ENCODE measurements at regions not wholly inside any gene's neighbourhood (a gene's known extent, or its start where the extent isn't known, plus 50 kb on each side); places are given as distances from the start of the nearest gene placed in this dataset.

GRCh38 chr2:157107877-157108276, 149.6 kb upstream of the GALNT5 start:
- no peak for DNase-seq
- no peak overlapping the region for H3K4me3 ChIP-seq (ENCODE audit: low read depth, low read length)
- H3K36me3 ChIP-seq, result no peaks in the 10 kb centered on the region
- no peak overlapping the region for H3K27ac ChIP-seq
- TF ChIP-seq CTCF (IDR thresholded peaks at IDR 0.05; ENCODE audit: low read depth, low read length), result no peak
- no peaks in the 10 kb centered on the region for H3K9me3 ChIP-seq (ENCODE audit: severe bottlenecking)
- no peaks in the 10 kb centered on the region for H3K27me3 ChIP-seq (ENCODE audit: insufficient read depth, low read depth, severe bottlenecking)

GRCh38 chr2:157122776-157123175, 134.7 kb upstream of the GALNT5 start:
- no peaks in the 10 kb centered on the region for H3K36me3 ChIP-seq
- no peak for TF ChIP-seq CTCF (IDR thresholded peaks at IDR 0.05; ENCODE audit: low read depth, low read length)
- no peaks in the 10 kb centered on the region for H3K27me3 ChIP-seq (ENCODE audit: insufficient read depth, low read depth, severe bottlenecking)
- H3K9me3 ChIP-seq (ENCODE audit: severe bottlenecking), result no peaks in the 10 kb centered on the region
- H3K27ac ChIP-seq, result no peak overlapping the region
- DNase-seq, result no peak
- no peak overlapping the region for H3K4me3 ChIP-seq (ENCODE audit: low read depth, low read length)

- H3K4me3 ChIP-seq (ENCODE audit: low read depth, low read length), result no peak overlapping the region
- TF ChIP-seq CTCF (IDR thresholded peaks at IDR 0.05; ENCODE audit: low read depth, low read length), result no peak
- H3K9me3 ChIP-seq (ENCODE audit: severe bottlenecking), result no peaks in the 10 kb centered on the region
These were observed 132.8 kb upstream of the GALNT5 start for GRCh38 chr2:157124731-157125130.

GRCh38 chr2:157125685-157126084, 131.8 kb upstream of the GALNT5 start:
- no peak for TF ChIP-seq CTCF (IDR thresholded peaks at IDR 0.05; ENCODE audit: low read depth, low read length)
- H3K9me3 ChIP-seq (ENCODE audit: severe bottlenecking), result no peaks in the 10 kb centered on the region
- no peaks in the 10 kb centered on the region for H3K27me3 ChIP-seq (ENCODE audit: insufficient read depth, low read depth, severe bottlenecking)
- no peak overlapping the region for H3K27ac ChIP-seq
- no peak overlapping the region for H3K4me3 ChIP-seq (ENCODE audit: low read depth, low read length)
- no peak for DNase-seq
- no peaks in the 10 kb centered on the region for H3K36me3 ChIP-seq

More at GRCh38 chr2:157124731-157125130, 132.8 kb upstream of the GALNT5 start:
- Histone ChIP-seq H3K27ac (no peak overlapping the region), H3K27me3 (ENCODE audit: insufficient read depth, low read depth, severe bottlenecking) (no peaks in the 10 kb centered on the region), H3K36me3 (no peaks in the 10 kb centered on the region)
- DNase-seq, result no peak

GRCh38 chr2:157127249-157128012, 130.1 kb upstream of the GALNT5 start:
- DNase-seq, result no peak
- Histone ChIP-seq H3K9me3 (ENCODE audit: severe bottlenecking) (no peaks in the 10 kb centered on the region), H3K4me3 (ENCODE audit: low read depth, low read length) (no peak overlapping the region), H3K27ac (no peak overlapping the region), H3K36me3 (no peaks in the 10 kb centered on the region), H3K27me3 (ENCODE audit: insufficient read depth, low read depth, severe bottlenecking) (no peaks in the 10 kb centered on the region)
- no peak for TF ChIP-seq CTCF (IDR thresholded peaks at IDR 0.05; ENCODE audit: low read depth, low read length)

GRCh38 chr2:157143901-157144300, 113.6 kb upstream of the GALNT5 start:
- DNase-seq, result no peak
- Histone ChIP-seq H3K4me3 (ENCODE audit: low read depth, low read length) (no peak overlapping the region), H3K36me3 (no peaks in the 10 kb centered on the region), H3K27me3 (ENCODE audit: insufficient read depth, low read depth, severe bottlenecking) (no peaks in the 10 kb centered on the region), H3K27ac (no peak overlapping the region), H3K9me3 (ENCODE audit: severe bottlenecking) (no peaks in the 10 kb centered on the region)
- TF ChIP-seq CTCF (IDR thresholded peaks at IDR 0.05; ENCODE audit: low read depth, low read length), result no peak
